Skeletal muscle tissue (tissue), 3 donors: ENCODE measurements at regions not wholly inside any gene's neighbourhood (a gene's known extent, or its start where the extent isn't known, plus 50 kb on each side); places are given as distances from the start of the nearest gene placed in this dataset.
"Not testable (repeated sequence)": the region's sequence is repeated elsewhere in the genome, so short reads cannot be mapped to it uniquely, and the experiment has no call there.

Source experiments
- H3K27ac ChIP-seq: one replicate; pipeline ENCODE4 v1.7.0; 2013; ENCODE audit warnings: mild to moderate bottlenecking, low read depth, low read length, inconsistent platforms
- H3K27me3 ChIP-seq, 3 donors: one replicate each; pipeline ENCODE4 v1.7.0; 2013; ENCODE audit warnings: low read length in 3 of 3; ENCODE audit not compliant: control insufficient read depth in 3 of 3, insufficient read depth in 3 of 3
- H3K36me3 ChIP-seq, 3 donors: one replicate each; pipeline ENCODE4 v1.7.0; 2013; ENCODE audit warnings: low read length in 3 of 3; ENCODE audit not compliant: control insufficient read depth in 3 of 3, insufficient read depth in 3 of 3
- H3K4me1 ChIP-seq, 3 donors: one replicate each; pipeline ENCODE4 v1.7.0; 2013; ENCODE audit warnings: low read length in 3 of 3, mild to moderate bottlenecking in 3 of 3; ENCODE audit not compliant: control insufficient read depth in 3 of 3, insufficient read depth in 3 of 3
- H3K4me3 ChIP-seq, 3 donors: one replicate each; pipeline ENCODE4 v1.7.0; 2013; ENCODE audit warnings: low read length in 3 of 3
- H3K9ac ChIP-seq, 3 donors: one replicate each; pipeline ENCODE4 v1.7.0; 2013; ENCODE audit warnings: low read length in 3 of 3, mild to moderate bottlenecking in 3 of 3, moderate library complexity in 2 of 3, low read depth in 1 of 3
- H3K9me3 ChIP-seq, 3 donors: one replicate each; pipeline ENCODE4 v1.7.0; 2013; ENCODE audit warnings: low read length in 3 of 3; ENCODE audit not compliant: control insufficient read depth in 3 of 3
- donor health status: Osteomylitis.

DNA sequence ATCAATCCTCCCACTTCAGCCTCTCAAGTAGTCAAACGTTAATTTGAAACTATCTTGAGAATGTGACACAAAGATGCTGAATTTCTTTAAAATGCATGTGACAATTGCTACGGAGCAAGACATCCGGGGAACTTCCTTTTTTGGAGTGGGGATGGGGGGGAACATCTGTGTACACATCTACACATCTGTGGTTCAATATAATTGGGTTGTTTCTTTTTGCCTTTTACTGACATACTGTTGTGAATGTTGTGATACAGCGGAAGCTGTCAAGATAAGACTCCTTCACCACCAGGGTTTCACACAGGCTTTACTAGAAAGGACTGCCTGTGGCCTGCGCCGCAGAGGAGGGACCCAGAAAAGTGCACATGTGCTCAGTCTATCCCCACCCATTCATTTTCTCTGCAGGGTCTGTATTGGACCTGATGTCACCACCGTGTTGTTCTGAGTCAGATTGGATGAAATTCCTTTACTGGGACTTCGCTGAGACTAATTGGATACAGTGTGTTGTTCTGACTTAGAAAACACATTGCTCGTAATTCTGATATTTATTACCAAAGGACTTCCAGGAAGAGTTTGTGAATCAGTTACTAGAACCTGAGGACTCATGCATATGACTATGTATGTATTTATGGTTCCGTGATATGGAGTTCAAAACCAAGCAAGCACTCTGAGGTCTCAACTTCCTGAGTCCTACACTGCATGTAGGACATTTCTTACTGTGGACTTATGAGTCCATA lies 98.7 kb upstream of the SGK1 start:
- H3K9ac ChIP-seq = no peak overlapping the region
- H3K9me3 ChIP-seq = peaks cover 0 to 2% (median 0%) of the 10 kb centered on the region in 3 donors
- H3K4me1 ChIP-seq = no peaks in the 10 kb centered on the region
- H3K27ac ChIP-seq = no peak overlapping the region
- H3K4me3 ChIP-seq = no peak overlapping the region
- no peaks in the 10 kb centered on the region for H3K27me3 ChIP-seq
- H3K36me3 ChIP-seq = no peaks in the 10 kb centered on the region

DNA sequence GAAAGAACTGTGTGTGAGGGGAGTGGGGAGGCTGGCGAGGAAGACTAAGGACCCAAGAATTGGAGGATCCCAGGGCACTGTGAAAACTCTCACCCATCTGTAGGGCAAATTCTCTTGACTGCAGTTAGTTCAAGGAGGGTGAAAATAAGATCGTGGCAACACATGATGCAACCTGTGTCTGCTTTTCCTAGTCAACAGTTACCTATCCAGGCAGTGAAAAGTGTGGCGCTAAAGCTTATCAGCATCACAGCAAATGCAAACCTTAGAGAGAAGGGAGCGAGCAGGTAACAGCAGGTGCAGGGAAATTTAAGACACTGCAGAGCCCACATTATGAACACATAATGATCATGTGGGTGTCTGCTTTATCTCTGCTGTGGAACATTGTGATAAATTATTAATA lies 97.7 kb upstream of the SGK1 start:
- H3K4me1 ChIP-seq = no peaks in the 10 kb centered on the region
- no peak overlapping the region for H3K9ac ChIP-seq
- no peaks in the 10 kb centered on the region for H3K36me3 ChIP-seq
- H3K4me3 ChIP-seq = no peak overlapping the region
- H3K27ac ChIP-seq = no peak overlapping the region
- no peaks in the 10 kb centered on the region for H3K27me3 ChIP-seq
- H3K9me3 ChIP-seq = peaks cover 0 to 2% (median 0%) of the 10 kb centered on the region in 3 donors

- Histone ChIP-seq H3K27me3 (no peaks in the 10 kb centered on the region), H3K9ac (no peak overlapping the region), H3K4me1 (no peaks in the 10 kb centered on the region), H3K4me3 (no peak overlapping the region), H3K36me3 (no peaks in the 10 kb centered on the region), H3K27ac (no peak overlapping the region), H3K9me3 (peaks cover 0 to 2% (median 0%) of the 10 kb centered on the region in 3 donors)
Observed at GRCh38 chr6:134415194-134415593, 97.3 kb upstream of the SGK1 start.

DNA sequence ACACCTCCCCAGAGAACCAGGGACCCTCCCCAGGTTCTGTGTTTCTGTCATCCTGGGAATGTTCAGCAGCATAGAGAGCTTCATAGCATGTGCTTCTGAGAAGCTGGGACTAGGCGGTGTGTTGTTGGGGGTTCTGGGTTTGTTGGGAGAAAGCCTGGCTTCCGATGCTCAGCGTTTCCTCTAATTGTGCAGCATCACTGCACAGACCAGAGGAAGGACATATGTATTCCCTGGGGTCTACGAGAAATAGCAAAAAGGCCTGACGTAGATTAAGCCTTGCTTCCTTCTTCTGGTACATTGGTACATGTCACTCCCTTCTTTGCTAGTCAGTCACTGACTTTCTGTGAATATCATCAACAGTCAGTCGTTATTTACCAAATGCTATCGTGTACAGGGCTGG lies 96.9 kb upstream of the SGK1 start:
- Histone ChIP-seq H3K4me1 (no peaks in the 10 kb centered on the region), H3K27ac (no peak overlapping the region), H3K4me3 (no peak overlapping the region), H3K9ac (no peak overlapping the region), H3K36me3 (no peaks in the 10 kb centered on the region), H3K27me3 (no peaks in the 10 kb centered on the region), H3K9me3 (peaks cover 0 to 2% (median 0%) of the 10 kb centered on the region in 3 donors)

DNA sequence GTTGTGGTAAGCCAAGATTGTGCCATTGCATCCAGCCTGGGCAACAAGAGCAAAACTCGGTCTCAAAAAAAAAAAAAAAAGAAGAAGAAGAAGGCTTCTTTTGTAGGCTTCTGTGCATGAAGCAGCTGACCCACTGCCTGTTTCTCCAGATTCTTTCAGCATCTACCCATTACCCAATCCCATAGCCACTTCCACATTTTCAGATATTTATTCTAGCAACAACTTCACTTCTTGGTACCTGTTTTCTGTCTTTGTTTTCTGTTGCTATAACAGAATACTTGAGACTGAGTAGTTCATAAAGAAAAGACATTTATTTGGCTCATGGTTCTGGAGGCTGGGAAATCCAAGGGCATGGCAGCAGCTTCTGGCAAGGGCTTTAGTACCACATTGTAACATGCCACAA lies 95.3 kb upstream of the SGK1 start:
- Histone ChIP-seq H3K9me3 (peaks cover 0 to 2% (median 0%) of the 10 kb centered on the region in 3 donors), H3K4me3 (no peak overlapping the region), H3K27ac (peak overlapping the region; percentile 36)

DNA sequence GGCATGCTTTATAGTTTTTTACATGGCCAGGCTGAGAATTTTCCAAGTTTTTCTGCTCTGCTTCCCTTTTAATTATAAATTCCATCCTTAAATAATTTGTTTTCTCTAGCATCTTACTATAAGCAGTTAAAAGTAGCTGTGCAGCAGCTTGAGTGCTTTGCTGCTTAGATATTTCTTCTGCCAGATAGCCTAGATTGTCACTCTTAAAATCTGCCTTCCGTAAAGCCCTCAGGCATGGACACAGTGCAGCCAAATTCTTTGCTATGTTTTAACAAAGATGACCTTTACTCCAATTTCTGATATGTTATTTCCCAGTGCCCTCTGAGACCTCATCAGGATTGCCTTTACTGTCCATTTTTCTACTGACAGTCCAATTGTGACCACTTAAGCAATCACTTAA lies 92.6 kb upstream of the SGK1 start:
- peaks cover 0 to 4% (median 0%) of the 10 kb centered on the region in 3 donors for H3K4me1 ChIP-seq
- peaks cover 0 to 2% (median 0%) of the 10 kb centered on the region in 3 donors for H3K9me3 ChIP-seq
- H3K4me3 ChIP-seq = no peak overlapping the region
- H3K27ac ChIP-seq = no peak overlapping the region
- no peaks in the 10 kb centered on the region for H3K27me3 ChIP-seq
- no peak overlapping the region for H3K9ac ChIP-seq
- no peaks in the 10 kb centered on the region for H3K36me3 ChIP-seq

More for the DNA sequence above, 95.3 kb upstream of the SGK1 start:
- Histone ChIP-seq H3K36me3 (no peaks in the 10 kb centered on the region), H3K9ac (no peak overlapping the region), H3K4me1 (peaks cover 0 to 4% (median 0%) of the 10 kb centered on the region in 3 donors), H3K27me3 (no peaks in the 10 kb centered on the region)

- H3K27me3 ChIP-seq = no peaks in the 10 kb centered on the region
- H3K4me1 ChIP-seq = peaks cover 0 to 9% (median 0%) of the 10 kb centered on the region in 3 donors
Observed at GRCh38 chr6:134407791-134408190, 89.9 kb upstream of the SGK1 start.

GRCh38 chr6:134406311-134406710 lies 88.4 kb upstream of the SGK1 start:
- no peak overlapping the region for H3K27ac ChIP-seq

More at GRCh38 chr6:134407791-134408190, 89.9 kb upstream of the SGK1 start:
- Histone ChIP-seq H3K27ac (no peak overlapping the region), H3K9me3 (no peaks in the 10 kb centered on the region), H3K36me3 (no peaks in the 10 kb centered on the region), H3K4me3 (no peak overlapping the region), H3K9ac (no peak overlapping the region)

GRCh38 chr6:134405386-134406087 lies 87.6 kb upstream of the SGK1 start:
- no peak overlapping the region for H3K9ac ChIP-seq
- H3K4me3 ChIP-seq = no peak overlapping the region
- H3K27ac ChIP-seq = no peak overlapping the region
- H3K36me3 ChIP-seq = no peaks in the 10 kb centered on the region
- H3K27me3 ChIP-seq = no peaks in the 10 kb centered on the region
- no peaks in the 10 kb centered on the region for H3K9me3 ChIP-seq
- H3K4me1 ChIP-seq = peaks cover 0 to 9% (median 0%) of the 10 kb centered on the region in 3 donors

More at GRCh38 chr6:134406311-134406710, 88.4 kb upstream of the SGK1 start:
- Histone ChIP-seq H3K4me3 (no peak overlapping the region), H3K9ac (no peak overlapping the region), H3K4me1 (peaks cover 0 to 9% (median 0%) of the 10 kb centered on the region in 3 donors), H3K27me3 (no peaks in the 10 kb centered on the region), H3K36me3 (no peaks in the 10 kb centered on the region), H3K9me3 (no peaks in the 10 kb centered on the region)

DNA sequence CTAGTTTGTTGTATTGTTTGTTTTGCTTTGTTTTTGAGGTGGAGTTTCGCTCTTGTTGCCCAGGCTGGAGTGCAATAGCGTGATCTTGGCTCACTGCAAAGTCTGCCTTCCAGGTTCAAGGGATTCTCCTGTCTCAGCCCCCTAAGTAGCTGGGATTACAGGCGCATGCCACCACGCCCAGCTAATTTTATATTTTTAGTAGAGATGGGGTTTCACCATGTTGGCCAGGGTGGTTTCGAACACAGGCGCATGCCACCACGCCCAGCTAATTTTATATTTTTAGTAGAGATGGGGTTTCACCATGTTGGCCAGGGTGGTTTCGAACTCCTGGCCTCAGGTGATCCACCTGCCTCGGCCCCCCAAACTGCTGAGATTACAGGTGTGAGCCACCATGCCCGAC lies 85.4 kb upstream of the SGK1 start:
- H3K4me3 ChIP-seq = peak overlapping the region in 1 of 3 donors; percentile 14
- H3K9me3 ChIP-seq, H3K27me3 ChIP-seq, H3K36me3 ChIP-seq, H3K4me1 ChIP-seq, H3K9ac ChIP-seq: not testable (repeated sequence)
- peak overlapping the region; percentile 45 for H3K27ac ChIP-seq
